ENCODE measurements at regions not wholly inside any gene's neighbourhood (a gene's known extent, or its start where the extent isn't known, plus 50 kb on each side); places are given as distances from the start of the nearest gene placed in this dataset.

GRCh38 chr9:78934880-78935279, 636.9 kb upstream of the TLE4 start:
- TF ChIP-seq GATA2 (IDR thresholded peaks at IDR 0.05; ENCODE audit: low read depth, low read length) (no peak), GATA3 (IDR thresholded peaks at IDR 0.05; ENCODE audit: low read depth, low read length) (no peak)

- TF ChIP-seq GATA2 (IDR thresholded peaks at IDR 0.05; ENCODE audit: low read depth, low read length) = no peak
- no peak for TF ChIP-seq GATA3 (IDR thresholded peaks at IDR 0.05; ENCODE audit: low read depth, low read length)
These were observed 632.9 kb upstream of the TLE4 start for GRCh38 chr9:78938821-78939220.

- TF ChIP-seq GATA3 (IDR thresholded peaks at IDR 0.05; ENCODE audit: low read depth, low read length) (no peak), GATA2 (IDR thresholded peaks at IDR 0.05; ENCODE audit: low read depth, low read length) (no peak)
These were observed 632.3 kb upstream of the TLE4 start for GRCh38 chr9:78939311-78940065.

- TF ChIP-seq GATA3 (IDR thresholded peaks at IDR 0.05; ENCODE audit: low read depth, low read length) = no peak
- TF ChIP-seq GATA2 (IDR thresholded peaks at IDR 0.05; ENCODE audit: low read depth, low read length) = no peak
These were observed 631.5 kb upstream of the TLE4 start for GRCh38 chr9:78940121-78940855.

- TF ChIP-seq GATA2 (IDR thresholded peaks at IDR 0.05; ENCODE audit: low read depth, low read length) (no peak), GATA3 (IDR thresholded peaks at IDR 0.05; ENCODE audit: low read depth, low read length) (no peak)
These were observed 617.5 kb upstream of the TLE4 start for GRCh38 chr9:78954286-78954685.

DNA sequence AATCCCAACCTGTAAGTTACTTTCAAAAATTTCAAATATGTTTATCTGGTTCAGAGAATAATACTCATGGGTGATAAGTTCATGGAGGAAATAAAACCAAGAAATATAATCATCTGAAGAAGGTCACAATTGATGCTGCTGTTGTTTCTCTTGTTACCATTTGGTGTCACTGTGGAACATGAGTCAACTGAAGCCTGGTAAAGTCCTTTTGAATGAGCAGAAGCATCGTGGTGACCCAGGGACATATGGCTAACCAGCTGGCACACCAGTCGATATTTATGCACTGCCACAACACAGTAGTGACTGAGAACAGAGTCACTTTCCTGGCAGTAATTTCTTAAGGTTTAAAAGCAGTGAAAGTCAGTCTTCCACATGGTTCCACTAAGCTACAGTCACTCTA, 612.9 kb upstream of the TLE4 start:
- no peak for TF ChIP-seq GATA2 (IDR thresholded peaks at IDR 0.05; ENCODE audit: low read depth, low read length)

- TF ChIP-seq GATA3 (IDR thresholded peaks at IDR 0.05; ENCODE audit: low read depth, low read length) (no peak), GATA2 (IDR thresholded peaks at IDR 0.05; ENCODE audit: low read depth, low read length) (no peak)
These were observed 609.6 kb upstream of the TLE4 start for GRCh38 chr9:78962156-78962555.

GRCh38 chr9:78963911-78964310, 607.9 kb upstream of the TLE4 start:
- TF ChIP-seq GATA2 (IDR thresholded peaks at IDR 0.05; ENCODE audit: low read depth, low read length) (no peak), GATA3 (IDR thresholded peaks at IDR 0.05; ENCODE audit: low read depth, low read length) (no peak)

DNA sequence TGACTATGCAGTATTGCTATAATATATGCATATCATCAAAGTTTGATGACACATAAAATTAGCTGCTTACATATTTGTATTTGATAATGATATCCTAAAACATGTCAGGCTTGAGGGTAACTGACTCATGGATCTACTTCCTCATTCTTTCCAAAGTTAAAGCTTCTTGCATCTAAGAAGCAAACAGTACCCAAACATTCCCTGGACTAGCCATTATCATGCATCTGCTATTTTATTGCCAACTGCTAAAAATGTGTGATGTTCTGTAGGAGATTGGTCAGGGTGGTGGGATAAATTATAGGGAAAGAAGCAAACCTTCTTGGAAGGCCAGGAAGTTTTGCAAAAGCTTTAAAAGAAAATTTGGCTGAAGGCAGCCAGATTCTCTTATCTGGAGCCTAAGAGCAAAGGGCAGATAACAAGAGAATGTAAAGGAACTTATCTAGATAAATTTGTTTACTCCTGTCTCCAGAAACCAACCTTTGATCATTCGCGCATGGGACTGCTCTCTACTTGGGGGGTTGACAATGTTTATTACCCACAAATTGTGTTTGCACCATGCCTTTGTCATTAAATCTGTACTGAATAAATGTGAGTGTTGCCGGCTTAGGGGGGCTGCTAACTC, 604.1 kb upstream of the TLE4 start:
- no peak for TF ChIP-seq GATA2 (IDR thresholded peaks at IDR 0.05; ENCODE audit: low read depth, low read length)
- TF ChIP-seq GATA3 (IDR thresholded peaks at IDR 0.05; ENCODE audit: low read depth, low read length) = no peak

DNA sequence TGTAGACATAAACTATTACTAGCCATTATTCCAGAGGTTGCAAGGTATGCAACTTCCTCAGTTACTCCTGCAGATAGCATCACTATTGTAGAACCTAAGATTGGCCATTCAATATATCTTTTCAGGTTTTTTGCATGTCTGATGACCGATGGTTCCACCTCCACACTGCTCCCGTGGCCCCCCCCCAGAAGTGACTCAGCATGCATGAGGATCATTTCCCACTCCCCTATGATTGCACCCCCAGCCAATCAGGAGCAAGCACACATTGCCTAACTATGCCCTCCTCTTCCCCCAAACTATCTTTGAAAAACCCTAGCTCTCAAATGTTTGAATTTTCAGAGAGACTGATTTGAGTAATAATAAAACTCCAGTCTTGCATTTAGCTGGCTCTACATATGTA, 601.4 kb upstream of the TLE4 start:
- TF ChIP-seq GATA3 (IDR thresholded peaks at IDR 0.05; ENCODE audit: low read depth, low read length) (no peak), GATA2 (IDR thresholded peaks at IDR 0.05; ENCODE audit: low read depth, low read length) (no peak)

DNA sequence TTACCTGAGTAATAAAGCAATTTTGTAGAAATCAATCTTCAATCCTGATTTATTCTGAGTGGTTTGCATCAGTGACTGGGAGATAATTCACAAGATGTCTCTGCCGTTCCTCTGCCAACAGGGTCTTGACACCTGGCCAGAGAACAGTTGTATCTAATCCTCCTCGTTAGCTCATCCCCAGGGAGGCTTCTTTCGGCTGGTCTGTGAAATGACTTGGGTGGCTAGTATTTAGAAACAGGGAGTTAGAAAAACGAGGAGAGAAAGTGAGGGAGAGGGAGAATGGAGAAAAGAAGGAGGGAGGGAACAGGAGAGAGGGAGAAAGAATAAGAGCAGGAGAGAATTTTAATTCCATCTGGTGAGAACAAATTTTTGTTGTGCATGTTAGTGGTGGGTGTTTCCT, 600.2 kb upstream of the TLE4 start:
- TF ChIP-seq GATA2 (IDR thresholded peaks at IDR 0.05; ENCODE audit: low read depth, low read length) (no peak), GATA3 (IDR thresholded peaks at IDR 0.05; ENCODE audit: low read depth, low read length) (no peak)

DNA sequence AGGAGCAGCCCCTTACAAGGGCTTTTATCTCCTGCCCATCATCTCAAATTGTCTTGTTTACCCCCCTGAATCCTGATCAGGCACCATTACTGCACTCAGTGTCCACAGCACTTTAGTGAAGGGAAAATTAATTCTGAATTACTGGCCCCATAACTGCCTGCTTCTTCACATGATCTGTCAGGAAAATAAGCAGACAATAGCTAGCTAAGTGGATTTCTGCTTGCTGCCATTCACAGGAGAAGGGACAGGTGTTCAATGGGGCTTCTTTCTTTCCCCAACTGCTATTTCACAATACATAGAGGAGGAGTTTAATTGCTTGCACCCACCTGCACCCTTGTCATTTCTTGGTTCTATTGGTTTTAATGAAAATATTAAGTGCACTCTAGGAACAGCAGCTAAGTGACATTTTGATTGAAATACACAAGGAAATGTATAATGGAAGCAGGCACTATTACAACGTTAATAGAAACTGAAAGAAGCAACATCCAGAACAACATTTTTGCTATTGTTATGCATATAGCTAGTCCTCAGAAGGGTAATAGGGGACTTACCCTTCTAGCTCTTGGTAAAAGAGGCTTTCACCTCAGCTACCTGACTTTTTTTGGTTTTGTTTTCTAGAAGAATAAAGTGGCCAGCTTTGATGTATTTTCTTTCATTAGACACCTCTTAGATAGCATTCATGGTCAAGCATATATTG, 599.3 kb upstream of the TLE4 start:
- TF ChIP-seq GATA3 (IDR thresholded peaks at IDR 0.05; ENCODE audit: low read depth, low read length) (no peak), GATA2 (IDR thresholded peaks at IDR 0.05; ENCODE audit: low read depth, low read length) (no peak)

DNA sequence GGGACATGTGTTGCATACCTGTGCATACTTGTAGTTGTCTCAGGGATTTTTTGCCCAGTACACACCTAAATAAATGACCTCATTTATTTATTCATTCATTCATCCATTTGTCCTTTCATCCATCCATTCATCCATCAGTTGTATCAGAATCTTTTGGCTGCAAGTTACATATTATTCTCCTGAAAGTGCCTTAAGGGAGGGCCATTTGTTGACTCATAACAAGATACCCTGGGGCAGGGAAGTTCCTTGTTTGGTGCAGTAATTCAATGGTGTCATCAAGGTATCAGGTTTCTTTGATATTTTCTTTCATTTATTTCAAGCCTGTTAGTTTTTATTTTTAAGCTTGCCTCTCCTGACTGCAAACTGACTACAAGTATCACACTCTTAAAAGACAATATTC, 597.9 kb upstream of the TLE4 start:
- TF ChIP-seq GATA3 (IDR thresholded peaks at IDR 0.05; ENCODE audit: low read depth, low read length) (no peak), GATA2 (IDR thresholded peaks at IDR 0.05; ENCODE audit: low read depth, low read length) (no peak)

DNA sequence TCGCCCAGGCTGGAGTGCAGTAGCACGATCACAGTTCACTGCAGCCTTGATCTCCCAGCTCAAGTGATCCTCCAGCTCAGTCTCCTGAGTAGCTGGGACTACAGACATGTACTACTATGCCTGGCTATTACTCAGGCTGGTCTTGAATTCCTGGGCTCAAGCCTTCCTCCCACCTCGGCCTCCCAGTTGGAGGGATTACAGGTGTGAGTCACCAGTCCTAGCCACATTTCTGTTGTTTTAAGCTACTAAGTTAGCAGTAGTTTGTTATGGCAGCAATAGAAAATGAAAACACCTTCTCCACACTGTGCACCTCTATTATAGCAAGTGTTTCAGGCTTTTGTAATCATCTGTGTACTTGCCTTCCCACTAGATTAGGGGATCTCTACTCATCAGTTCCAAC, 588.9 kb upstream of the TLE4 start:
- TF ChIP-seq GATA3 (IDR thresholded peaks at IDR 0.05; ENCODE audit: low read depth, low read length) = no peak
- no peak for TF ChIP-seq GATA2 (IDR thresholded peaks at IDR 0.05; ENCODE audit: low read depth, low read length)

Data from SH-SY5Y (cell line).